ENCODE measurements at regions not wholly inside any gene's neighbourhood (a gene's known extent, or its start where the extent isn't known, plus 50 kb on each side); places are given as distances from the start of the nearest gene placed in this dataset.

- DNase-seq: no peak
Observed at GRCh38 chr2:136557203-136557602, 208.1 kb upstream of the THSD7B start.

GRCh38 chr2:136550181-136550580, 215.2 kb upstream of the THSD7B start:
- no peak for DNase-seq

GRCh38 chr2:136539355-136539754, 226.0 kb upstream of the THSD7B start:
- no peak for DNase-seq

DNA sequence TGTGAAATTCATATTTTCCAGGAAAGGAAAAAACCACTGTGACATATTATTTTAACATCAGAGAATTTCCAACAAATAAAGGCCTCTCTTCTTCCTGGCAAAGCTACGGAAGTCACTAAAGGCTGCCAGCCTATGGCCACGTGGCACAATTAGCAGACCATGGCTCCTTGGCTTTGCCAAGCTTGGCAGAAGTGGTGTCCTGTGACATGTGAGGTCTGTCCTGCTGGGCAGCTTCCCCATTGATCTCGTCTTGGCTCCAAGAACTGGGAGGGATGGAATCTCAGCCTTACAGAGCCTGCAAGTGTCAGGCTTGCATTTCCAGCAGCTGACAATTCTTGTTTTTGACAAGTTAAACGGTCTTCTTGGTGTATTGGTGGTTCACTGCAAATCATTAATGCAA, 226.9 kb upstream of the THSD7B start:
- no peak for DNase-seq

DNA sequence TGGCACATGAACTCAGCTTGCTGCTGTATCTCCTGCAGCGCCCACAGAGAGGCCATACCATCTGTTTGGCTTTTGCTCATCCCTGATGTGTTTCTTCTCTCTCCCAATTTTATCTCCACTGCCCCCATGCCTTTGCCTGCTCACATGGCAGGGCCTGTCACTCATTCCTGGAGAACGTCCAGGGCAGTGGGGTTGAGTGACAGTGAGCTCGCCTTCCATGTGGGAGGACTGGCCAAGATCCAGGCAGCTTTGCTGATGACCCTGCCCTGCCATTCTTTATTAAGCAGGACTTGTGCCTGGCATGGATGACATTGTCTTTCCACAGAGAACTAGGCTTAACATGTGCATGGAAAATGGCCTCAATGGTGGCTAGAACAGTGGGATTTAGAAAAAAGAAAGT, 230.5 kb upstream of the THSD7B start:
- no peak for DNase-seq

GRCh38 chr2:136532171-136532570, 233.2 kb upstream of the THSD7B start:
- no peak for DNase-seq

- DNase-seq: no peak
Observed at GRCh38 chr2:136531731-136532130, 233.6 kb upstream of the THSD7B start.

- DNase-seq: no peak
Observed at GRCh38 chr2:136530146-136530545, 235.2 kb upstream of the THSD7B start.

- no peak for DNase-seq
Observed at GRCh38 chr2:136527560-136527959, 237.8 kb upstream of the THSD7B start.

- no peak for DNase-seq
Observed at GRCh38 chr2:136522724-136523123, 242.6 kb upstream of the THSD7B start.

GRCh38 chr2:136517716-136518115, 247.6 kb upstream of the THSD7B start:
- no peak for DNase-seq

- no peak for DNase-seq
Observed at GRCh38 chr2:136510244-136510643, 255.1 kb upstream of the THSD7B start.

DNA sequence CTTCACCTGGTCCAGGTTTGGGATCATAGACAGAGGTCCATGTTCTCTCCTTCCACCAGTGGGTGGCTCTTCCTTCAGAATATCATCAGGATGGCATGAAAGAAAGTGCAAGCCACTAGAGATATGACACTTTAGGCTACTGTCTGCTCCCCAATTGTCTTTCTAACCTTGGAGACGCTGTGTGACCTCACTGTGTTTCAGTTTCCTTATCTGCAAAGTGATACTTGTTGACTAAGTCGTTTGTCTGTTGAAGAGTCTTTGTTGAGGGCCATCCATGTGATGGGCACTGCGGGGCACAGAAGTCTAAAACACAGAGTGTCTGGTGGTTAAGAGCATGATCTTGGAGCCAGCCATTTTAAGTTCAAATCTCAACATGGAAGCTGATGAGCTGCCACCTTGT, 259.9 kb upstream of the THSD7B start:
- no peak for DNase-seq

- DNase-seq: no peak
Observed at GRCh38 chr2:136502660-136503059, 262.7 kb upstream of the THSD7B start.

- DNase-seq: no peak
Observed at GRCh38 chr2:136497709-136498108, 267.6 kb upstream of the THSD7B start.

DNA sequence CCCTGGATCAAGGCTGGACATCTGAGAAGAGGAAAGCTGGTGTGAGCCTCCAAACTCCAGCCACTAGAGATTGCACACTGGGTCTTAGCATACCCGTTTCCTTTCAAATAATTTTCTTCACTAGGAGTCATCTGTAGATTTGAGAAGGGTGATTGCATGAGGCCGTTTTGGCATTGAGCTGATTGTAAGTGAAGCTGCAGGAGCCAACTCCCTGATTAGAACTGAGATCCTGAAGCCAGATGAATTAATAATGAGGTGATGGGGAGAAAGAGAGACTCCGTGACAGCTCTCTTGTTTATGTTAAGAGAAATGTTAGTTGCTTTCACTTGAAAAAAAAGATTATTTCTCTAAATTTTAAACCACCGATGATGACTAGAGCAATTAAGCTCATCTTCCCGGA, 268.4 kb upstream of the THSD7B start:
- DNase-seq: no peak

DNA sequence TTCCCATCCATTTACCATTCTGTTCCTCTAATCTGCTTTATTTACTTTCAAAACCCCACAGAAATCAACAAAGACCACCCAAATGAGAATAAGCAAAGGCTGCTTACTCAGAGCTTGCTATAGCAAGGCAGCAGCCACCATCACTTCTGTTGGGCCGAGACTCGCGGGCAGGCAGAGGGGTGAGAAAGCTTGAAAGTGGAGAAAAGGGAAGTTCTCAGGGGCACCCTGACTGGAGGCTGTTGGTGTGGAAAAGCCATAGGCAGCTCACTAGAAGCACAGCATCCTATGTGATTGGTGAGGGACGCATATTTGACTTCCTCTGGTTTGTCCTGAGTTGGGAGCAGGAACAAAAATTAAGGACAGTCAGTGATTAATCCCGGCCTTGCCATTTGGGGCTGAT, 269.7 kb upstream of the THSD7B start:
- DNase-seq: no peak

GRCh38 chr2:136492901-136493300, 272.4 kb upstream of the THSD7B start:
- DNase-seq: no peak

GRCh38 chr2:136490100-136490499, 275.2 kb upstream of the THSD7B start:
- DNase-seq: no peak

GRCh38 chr2:136487421-136487820, 277.9 kb upstream of the THSD7B start:
- no peak for DNase-seq

GRCh38 chr2:136486115-136486514, 279.2 kb upstream of the THSD7B start:
- DNase-seq: no peak

DNA sequence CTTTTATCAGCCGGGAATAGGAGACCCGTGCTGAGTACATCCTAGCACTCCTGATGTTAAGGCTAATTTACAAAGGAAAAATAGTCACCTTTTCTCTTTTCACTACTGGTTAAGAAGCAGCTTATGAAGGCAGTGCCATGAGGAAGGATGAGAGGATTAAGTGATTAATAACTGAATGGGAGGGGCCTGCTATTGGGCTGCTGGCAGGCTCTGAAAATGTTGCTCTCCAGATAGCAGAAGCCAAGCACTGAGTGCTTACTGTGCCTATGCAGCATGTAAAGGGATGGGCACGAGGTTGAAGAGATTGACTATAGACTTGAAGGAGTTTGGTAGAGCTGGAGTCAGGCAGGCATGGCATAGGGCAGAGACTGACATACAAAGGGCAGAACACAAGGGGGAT, 282.4 kb upstream of the THSD7B start:
- DNase-seq: no peak

DNA sequence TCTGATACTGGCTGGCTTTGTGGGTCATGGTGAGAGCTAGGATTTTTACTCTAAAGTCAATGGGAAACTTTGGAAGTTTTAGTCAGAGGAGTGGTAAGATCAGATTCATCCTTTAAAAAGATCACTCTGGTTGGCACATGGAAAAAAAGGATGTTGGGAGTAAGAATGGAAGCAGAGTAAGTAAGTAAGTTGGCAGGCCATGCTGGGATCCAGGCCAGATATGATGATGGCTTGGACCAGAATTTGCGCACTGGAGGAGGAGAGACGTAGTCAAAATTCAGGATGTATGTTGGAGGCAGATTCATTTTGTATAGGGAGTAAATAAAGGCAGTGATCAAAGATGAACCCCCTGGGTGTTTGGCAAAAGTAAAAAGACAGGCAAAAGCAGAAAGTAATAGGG, 283.3 kb upstream of the THSD7B start:
- DNase-seq: no peak

DNA sequence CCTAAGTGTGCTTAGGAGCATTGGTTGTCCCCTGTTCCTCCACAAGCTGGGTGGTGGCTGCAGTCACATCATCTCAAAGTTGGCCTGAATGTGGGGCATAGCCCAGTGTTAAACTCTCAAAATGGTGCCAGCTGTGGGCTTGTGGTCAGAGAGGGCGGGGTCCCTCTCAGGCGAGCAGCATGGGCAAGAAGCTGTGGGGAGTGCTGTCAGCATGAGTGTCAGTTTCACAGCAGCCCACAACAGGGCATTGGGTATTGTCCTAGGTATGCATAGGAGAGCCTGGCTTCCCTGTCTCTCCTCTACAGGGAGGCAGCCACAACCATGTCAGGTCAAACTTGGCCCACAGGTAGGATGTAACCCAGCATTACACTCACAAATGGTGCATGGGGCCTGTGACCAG, 285.6 kb upstream of the THSD7B start:
- DNase-seq: no peak

GRCh38 chr2:136468799-136469369, 296.5 kb upstream of the THSD7B start:
- no peak for DNase-seq

GRCh38 chr2:136452528-136452927, 312.8 kb upstream of the THSD7B start:
- DNase-seq: no peak
